ENCODE measurements at regions not wholly inside any gene's neighbourhood (a gene's known extent, or its start where the extent isn't known, plus 50 kb on each side); places are given as distances from the start of the nearest gene placed in this dataset.

DNA sequence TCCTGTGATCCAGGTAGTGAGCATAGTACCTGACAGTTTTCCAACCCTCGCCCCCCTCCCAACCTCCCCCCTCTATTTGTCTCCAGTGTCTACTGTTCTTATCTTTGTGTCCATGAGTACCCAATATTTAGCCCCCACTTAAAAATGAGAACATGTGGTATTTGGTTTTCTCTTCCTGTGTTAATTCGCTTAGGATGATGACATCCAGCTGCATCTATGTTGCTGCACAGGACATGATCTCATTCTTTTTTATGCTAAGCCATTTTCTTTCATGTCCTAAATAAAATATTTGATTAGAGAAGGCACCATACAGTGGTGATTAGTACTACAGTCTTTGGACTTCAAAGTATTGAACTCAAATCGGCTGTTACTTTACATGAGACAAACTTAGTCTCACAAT, 1087.9 kb downstream of the CBLN2 start:
- Histone ChIP-seq H3K9me3 (no peaks in the 10 kb centered on the region), H3K4me1 (no peaks in the 10 kb centered on the region), H3K4me3 (no peak overlapping the region), H3K27ac (no peak overlapping the region), H3K4me2 (no peak overlapping the region)
- ChIA-PET POLR2A (no interaction called here), CTCF (no interaction called here)
- DNase-seq (ENCODE audit: low read depth in 1 of 2, low spot score in 1 of 2) (no peak), ATAC-seq (no peak), FAIRE-seq (no peak)
- TF ChIP-seq HOXB5 (CRISPR knock-in tag; IDR thresholded peaks at IDR 0.05): no peak
- TF ChIP-seq CBX2 (IDR thresholded peaks at IDR 0.05; ENCODE audit: borderline replicate concordance, low read depth): no peak
- TF ChIP-seq HDAC2 (IDR thresholded peaks at IDR 0.05): no peak
- no peak for TF ChIP-seq MYC (IDR thresholded peaks at IDR 0.05; ENCODE audit: borderline replicate concordance, low read length)
- TF ChIP-seq, protein P1, sequence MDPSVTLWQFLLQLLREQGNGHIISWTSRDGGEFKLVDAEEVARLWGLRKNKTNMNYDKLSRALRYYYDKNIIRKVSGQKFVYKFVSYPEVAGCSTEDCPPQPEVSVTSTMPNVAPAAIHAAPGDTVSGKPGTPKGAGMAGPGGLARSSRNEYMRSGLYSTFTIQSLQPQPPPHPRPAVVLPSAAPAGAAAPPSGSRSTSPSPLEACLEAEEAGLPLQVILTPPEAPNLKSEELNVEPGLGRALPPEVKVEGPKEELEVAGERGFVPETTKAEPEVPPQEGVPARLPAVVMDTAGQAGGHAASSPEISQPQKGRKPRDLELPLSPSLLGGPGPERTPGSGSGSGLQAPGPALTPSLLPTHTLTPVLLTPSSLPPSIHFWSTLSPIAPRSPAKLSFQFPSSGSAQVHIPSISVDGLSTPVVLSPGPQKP (IDR thresholded peaks at IDR 0.05; ENCODE audit: low read depth, low read length): no peak
- TF ChIP-seq GATA3 (IDR thresholded peaks at IDR 0.05; ENCODE audit: borderline replicate concordance): no peak
- TF ChIP-seq POLR2A (IDR thresholded peaks at IDR 0.05; ENCODE audit: low read length): no peak
- no peak for TF ChIP-seq TP53 (CRISPR knock-in tag; IDR thresholded peaks at IDR 0.05)
- no peak for TF ChIP-seq CHD4 (IDR thresholded peaks at IDR 0.05; ENCODE audit: borderline replicate concordance)
- no peak for TF ChIP-seq EHMT2 (IDR thresholded peaks at IDR 0.05; ENCODE audit: low read depth)
- TF ChIP-seq ESRRA (IDR thresholded peaks at IDR 0.05; ENCODE audit: borderline replicate concordance, low read length): no peak
- no peak for TF ChIP-seq BHLHE40 (IDR thresholded peaks at IDR 0.05; ENCODE audit: low read depth, low read length)
- TF ChIP-seq, protein P2, sequence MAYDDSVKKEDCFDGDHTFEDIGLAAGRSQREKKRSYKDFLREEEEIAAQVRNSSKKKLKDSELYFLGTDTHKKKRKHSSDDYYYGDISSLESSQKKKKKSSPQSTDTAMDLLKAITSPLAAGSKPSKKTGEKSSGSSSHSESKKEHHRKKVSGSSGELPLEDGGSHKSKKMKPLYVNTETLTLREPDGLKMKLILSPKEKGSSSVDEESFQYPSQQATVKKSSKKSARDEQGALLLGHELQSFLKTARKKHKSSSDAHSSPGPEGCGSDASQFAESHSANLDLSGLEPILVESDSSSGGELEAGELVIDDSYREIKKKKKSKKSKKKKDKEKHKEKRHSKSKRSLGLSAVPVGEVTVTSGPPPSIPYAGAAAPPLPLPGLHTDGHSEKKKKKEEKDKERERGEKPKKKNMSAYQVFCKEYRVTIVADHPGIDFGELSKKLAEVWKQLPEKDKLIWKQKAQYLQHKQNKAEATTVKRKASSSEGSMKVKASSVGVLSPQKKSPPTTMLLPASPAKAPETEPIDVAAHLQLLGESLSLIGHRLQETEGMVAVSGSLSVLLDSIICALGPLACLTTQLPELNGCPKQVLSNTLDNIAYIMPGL (CRISPR knock-in tag; IDR thresholded peaks at IDR 0.05; ENCODE audit: borderline replicate concordance): no peak
- TF ChIP-seq EHF (CRISPR knock-in tag; IDR thresholded peaks at IDR 0.05): no peak
- TF ChIP-seq PHF8 (IDR thresholded peaks at IDR 0.05; ENCODE audit: borderline replicate concordance, low read depth): no peak
- no peak for TF ChIP-seq KDM1A (IDR thresholded peaks at IDR 0.05; ENCODE audit: low read depth)
- TF ChIP-seq RFX5 (IDR thresholded peaks at IDR 0.05): no peak
- TF ChIP-seq HOXA7 (CRISPR knock-in tag; IDR thresholded peaks at IDR 0.05): no peak
- no peak for TF ChIP-seq TFCP2L1 (CRISPR knock-in tag; IDR thresholded peaks at IDR 0.05)
- TF ChIP-seq CEBPB (IDR thresholded peaks at IDR 0.05): no peak
- WGBS (ENCODE audit: missing lambda C conversion rate): 4% methylated on average over 2 of the region's 3 CpGs

DNA sequence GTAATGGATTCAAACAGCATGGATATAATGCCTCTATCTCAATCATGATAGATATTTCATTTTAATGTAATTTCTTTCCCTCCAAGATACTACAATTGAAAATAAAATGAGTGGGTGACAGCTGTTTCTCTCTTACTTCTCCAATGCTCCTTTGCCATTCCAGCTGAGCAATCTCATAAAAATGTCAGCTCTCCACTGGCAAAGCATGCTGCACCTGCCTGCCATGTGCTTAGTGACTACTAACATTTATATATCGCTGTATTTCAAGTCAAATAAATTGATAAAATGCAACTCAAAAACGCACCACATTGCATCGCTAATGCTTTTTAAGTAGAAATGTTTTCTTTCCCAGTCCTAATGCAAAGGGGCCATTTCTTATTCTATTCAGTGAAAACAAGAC, 1093.9 kb downstream of the CBLN2 start:
- ATAC-seq (no peak), FAIRE-seq (no peak), DNase-seq (ENCODE audit: low read depth in 1 of 2, low spot score in 1 of 2) (no peak)
- no peak overlapping the region for H3K4me2 ChIP-seq
- H3K9me3 ChIP-seq: no peaks in the 10 kb centered on the region
- 34% methylated on average over 3 of the region's 3 CpGs for WGBS (ENCODE audit: missing lambda C conversion rate)
- ChIA-PET POLR2A (no interaction called here), CTCF (no interaction called here)
- H3K4me3 ChIP-seq: no peak overlapping the region
- no peak overlapping the region for H3K27ac ChIP-seq
- no peak for TF ChIP-seq FOXS1 (CRISPR knock-in tag; IDR thresholded peaks at IDR 0.05)
- no peaks in the 10 kb centered on the region for H3K4me1 ChIP-seq

DNA sequence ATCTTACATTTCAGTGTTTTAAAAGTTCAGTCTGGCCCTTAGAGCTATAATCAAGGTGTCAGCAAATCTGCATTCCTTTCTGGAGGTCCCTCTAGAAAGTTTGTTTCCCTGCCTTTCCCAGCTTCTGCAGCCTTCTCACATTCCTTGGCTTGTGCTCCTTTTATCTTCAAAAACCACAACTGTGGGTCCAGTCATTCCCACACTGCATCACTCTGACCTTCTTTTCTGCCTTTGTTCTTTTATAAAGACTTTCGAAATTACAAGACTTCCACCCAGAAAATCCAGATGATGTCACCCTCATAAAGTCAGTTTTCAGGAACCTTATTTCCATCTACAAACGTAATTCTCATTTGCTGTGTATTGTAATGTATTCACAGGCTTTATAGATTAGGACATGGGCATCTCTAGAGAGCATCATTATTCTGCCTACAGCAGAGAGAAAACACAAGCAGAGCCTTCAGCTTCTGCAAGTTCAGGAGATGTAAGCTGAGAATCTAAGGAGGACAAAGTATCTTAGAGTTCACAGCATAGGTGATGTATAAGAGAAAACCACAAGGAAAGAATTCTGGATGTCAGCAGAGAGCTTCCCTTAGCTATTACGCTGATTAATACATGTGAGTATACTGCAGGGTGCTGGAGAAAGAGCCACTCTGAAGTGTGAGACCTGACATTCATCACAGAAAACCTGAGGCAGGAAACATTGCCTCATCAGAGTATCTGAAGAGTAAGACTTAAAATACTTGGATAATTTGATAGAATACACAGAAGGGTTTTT, 1100.2 kb downstream of the CBLN2 start:
- Histone ChIP-seq H3K27ac (no peak overlapping the region), H3K4me2 (no peak overlapping the region), H3K9me3 (no peaks in the 10 kb centered on the region), H3K4me3 (no peak overlapping the region), H3K4me1 (no peaks in the 10 kb centered on the region)
- TF ChIP-seq, protein P3, sequence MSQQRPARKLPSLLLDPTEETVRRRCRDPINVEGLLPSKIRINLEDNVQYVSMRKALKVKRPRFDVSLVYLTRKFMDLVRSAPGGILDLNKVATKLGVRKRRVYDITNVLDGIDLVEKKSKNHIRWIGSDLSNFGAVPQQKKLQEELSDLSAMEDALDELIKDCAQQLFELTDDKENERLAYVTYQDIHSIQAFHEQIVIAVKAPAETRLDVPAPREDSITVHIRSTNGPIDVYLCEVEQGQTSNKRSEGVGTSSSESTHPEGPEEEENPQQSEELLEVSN (IDR thresholded peaks at IDR 0.05; ENCODE audit: borderline replicate concordance, low read depth): no peak
- TF ChIP-seq TP53 (CRISPR knock-in tag; IDR thresholded peaks at IDR 0.05) (no peak), RCOR1 (IDR thresholded peaks at IDR 0.05; ENCODE audit: low read depth, low read length) (no peak)
- DNase-seq (ENCODE audit: low read depth in 1 of 2, low spot score in 1 of 2) (no peak), ATAC-seq (no peak), FAIRE-seq (no peak)
- ChIA-PET POLR2A (no interaction called here), CTCF (no interaction called here)
- WGBS (ENCODE audit: missing lambda C conversion rate): 2% methylated on average over 3 of the region's 3 CpGs
